ENCODE measurements at regions not wholly inside any gene's neighbourhood (a gene's known extent, or its start where the extent isn't known, plus 50 kb on each side); places are given as distances from the start of the nearest gene placed in this dataset.

DNA sequence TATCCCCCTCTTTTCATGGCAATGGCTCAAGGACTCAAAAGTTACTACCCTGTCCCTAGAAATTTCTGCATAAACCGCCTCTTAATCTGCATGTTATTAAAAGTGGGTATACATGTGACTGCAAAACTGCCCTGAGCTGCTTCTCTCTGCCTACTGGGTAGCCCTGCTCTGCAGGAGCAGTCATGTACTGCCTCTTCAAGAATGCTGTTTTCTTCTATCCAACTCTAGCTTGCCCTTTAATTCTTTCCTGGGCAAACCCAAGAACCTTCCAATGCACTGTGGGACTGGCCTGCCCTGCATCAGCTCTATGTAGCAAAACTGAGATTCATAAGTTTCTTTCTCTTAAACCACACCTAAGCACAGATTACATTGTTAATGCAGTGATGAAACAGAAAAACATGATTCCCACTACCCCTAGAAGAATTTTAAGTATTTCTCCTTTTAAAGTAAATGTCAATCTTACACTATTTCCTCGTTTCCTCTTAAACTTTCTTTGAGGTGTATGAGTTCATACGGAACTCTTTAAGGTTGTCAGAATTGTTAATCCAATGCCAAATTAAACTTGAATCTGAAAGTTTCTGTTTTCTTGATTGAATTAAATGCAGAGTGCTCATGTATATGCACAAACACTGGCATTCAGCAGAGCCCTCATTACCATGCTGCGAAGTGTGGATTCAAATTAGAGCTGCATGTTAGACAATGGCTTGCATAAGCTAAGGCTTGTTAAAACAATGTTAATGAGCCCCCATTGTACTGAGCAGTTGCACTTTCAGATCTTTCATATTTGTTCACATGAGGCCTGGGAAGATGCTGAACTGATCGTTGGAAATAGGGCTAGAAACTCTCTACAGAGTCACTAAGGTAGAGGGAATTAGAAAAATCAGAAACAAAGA lies 669.9 kb upstream of the PCDH20 start:
- DNase-seq (ENCODE audit: low spot score), result no peak

DNA sequence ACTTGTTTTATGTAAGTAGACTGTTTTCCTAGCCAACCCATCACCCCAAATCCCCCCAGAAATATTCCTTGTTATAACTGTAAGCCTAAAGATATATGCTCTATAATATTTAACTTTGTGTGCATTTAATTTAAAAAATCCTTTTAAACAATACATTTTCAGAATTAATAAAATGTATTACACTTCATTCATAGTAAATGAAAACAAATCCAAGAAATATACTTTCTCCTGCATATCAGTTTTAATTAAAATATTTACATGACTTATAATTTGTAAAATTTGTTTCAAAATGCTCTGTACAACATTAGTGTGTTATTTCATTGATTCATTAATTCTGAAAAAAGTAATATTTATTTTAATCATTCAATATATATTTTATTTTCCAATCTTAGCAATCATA lies 669.1 kb upstream of the PCDH20 start:
- no peak for DNase-seq (ENCODE audit: low spot score)

DNA sequence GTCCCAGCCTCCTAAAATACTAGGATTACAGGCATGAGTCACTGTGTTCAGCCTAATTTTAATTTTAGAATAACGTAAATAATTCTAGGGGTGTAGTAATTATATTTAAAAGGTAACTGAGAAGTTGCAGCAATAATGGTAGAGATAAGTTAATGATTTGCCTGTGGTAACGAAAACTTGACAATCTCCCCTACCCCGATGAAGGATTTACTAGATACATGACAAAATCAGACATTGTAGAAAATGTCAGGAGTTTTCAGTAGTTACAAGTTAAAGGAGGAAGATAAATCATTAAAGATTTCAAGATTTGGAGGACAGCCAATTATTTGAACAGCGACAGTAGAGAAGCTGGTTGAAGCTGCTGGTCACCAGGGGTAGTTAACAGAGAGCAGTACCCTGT lies 652.2 kb upstream of the PCDH20 start:
- DNase-seq (ENCODE audit: low spot score), result no peak

DNA sequence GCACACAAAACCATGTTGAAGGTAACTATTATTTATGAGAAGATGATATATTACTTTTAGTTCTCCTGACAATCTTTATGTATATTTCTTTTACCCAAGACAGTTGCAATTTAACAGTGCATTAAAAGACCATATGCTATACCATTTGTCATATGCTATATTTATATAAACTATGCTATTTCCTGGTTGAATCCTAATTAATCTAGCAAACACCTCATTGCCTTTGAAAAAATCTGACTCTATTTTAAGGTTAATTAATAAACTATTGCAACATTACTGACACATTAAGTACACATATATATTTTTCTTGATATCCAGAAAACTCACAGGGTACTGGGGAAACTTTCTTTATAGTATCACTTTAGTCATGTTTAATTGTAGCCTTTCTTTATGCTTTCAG lies 649.4 kb upstream of the PCDH20 start:
- DNase-seq (ENCODE audit: low spot score), result no peak

DNA sequence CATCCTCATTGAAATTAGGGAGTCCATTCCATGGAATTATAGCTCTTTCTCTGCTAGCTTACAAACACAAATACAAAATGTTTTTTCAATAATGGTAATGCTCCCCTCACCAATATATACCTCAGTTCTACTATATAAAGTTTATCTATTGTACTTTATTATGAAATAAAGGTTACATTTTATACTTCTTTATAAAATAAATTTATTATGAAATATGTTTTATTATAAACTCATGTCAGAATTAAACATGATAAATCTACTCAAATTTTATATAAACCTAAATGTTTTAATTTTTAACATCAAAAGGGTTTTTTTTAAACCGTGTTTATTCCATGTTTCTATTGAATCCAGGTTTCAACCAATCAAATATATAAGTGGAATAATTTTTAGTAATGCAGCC lies 646.1 kb upstream of the PCDH20 start:
- no peak for DNase-seq (ENCODE audit: low spot score)

DNA sequence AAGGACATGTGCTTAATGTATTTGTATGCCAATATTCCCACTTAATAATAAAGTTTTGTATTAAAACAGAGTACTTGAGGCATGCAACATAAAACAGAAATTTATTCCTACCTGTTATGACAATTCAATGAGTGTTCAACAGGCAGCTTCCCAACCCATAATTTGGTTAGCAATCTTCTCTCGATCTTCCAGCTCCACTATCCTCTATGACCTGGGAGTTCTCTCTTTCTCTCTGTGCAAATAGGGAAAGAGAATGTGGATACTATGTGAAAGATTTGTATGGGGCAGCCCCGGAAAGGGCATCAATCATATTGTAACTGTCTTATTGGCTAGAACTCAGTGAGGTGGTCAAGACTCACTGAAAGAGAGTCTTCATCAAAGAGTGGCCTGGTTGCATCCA lies 644.9 kb upstream of the PCDH20 start:
- peak; percentile 5 for DNase-seq (ENCODE audit: low spot score)

DNA sequence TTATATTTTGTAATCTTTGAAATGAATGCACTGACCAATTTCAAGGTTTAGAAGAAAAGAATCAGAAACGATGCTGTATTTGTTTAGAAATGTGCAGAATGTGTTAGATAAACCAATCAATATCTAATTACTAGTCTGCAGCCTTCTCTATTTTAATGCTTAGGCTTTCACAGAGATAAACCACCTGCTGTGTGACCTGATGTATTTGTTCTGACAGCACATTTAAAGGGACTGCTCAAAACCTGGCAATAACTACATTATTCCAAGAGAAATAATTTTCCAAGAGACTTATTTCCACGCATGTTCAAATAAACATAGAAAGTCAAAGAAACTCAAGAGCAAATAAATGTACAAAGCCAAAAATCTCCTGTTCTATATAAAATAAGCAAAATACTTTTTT lies 641.6 kb upstream of the PCDH20 start:
- no peak for DNase-seq (ENCODE audit: low spot score)

DNA sequence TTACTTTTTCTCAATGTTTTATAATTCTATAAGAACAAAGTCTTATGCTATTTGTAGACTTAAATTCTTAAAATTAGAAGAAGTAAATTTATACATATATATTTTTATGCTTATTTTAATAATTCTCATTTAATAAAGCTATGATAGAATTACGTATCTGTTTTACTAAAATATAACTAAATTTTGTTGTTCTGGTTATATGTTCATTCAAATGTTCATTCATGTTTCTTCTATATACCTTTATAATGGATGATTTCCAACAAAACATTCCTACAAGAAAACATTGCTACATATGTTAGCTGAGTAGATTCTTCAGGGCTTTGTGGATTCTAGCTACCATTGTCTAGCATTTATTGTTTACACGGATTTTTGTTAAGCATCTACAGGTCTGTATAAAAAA lies 634.3 kb upstream of the PCDH20 start:
- no peak for DNase-seq (ENCODE audit: low spot score)

DNA sequence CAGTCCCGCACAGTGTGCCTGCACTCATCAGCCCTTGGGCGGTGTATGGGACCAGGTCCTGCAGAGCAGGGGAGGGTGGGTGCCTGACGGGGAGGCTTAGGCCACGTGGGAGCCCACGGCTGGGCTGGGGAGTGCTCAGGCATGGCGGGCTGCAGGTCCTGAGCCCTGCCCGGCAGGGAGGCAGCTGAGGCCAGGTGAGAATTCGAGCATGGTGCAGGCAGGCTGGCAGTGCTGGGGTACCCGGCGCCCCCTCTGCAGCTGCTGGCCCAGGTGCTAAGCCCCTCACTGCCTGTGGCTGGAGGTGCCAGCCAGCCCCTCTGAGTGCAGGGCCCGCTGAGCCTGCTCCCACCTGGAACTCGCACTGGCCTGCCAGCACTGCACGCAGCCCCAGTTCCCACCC lies 630.9 kb upstream of the PCDH20 start:
- DNase-seq (ENCODE audit: low spot score), result no peak

DNA sequence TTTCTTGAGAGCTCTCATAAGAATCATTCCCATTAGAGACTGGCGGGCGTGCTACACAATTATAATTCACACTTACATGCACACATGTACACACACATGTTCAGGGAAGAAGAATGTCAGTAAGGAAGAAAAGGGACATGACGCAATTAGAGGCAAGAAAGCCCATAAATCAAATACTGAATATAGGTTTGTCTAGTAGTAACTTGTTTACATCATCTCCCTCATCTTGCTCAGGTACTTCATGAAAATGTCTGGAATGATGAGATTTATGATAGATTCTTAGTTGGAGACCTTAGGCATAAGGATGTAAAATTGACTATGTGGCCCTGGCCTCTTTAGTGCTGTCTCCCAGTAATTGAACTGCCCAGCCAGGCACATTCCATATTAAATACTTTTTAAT lies 628.0 kb upstream of the PCDH20 start:
- no peak for DNase-seq (ENCODE audit: low spot score)

DNA sequence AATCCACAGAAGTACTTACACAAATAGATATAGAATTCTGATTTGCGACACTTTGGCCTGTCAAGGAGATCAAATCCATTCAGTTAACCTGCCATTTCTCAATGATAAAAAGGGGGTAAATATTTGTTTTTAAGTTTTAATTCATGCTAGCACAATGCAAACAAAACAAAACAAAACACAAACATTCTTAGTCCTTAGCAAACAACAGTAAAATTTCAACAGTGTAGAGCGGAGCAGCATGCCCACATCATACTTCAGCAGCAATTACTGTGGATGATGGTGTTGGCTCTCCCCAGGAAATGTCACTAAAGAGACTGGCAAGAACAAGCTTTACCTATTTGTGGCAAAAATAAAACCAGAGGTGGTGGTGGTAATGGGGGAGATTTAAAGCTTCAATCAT lies 625.2 kb upstream of the PCDH20 start:
- no peak for DNase-seq (ENCODE audit: low spot score)

DNA sequence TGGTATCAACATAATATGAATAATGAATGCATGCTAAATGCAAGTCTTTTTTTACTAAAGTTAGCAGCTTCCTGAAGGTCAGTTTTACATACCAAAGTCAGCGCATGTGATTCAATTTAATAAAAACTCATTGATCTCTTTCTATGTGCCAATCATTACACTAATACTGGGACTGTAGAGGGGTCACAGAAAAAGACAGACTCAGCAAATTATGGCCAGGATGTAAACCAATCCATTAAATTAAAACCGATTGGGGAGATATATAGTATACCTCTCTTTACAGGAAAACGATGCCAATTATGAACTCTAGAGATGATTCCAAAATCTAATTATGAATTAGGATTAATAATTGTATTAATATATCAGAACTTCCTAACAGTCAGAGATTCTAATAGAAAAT lies 624.4 kb upstream of the PCDH20 start:
- no peak for DNase-seq (ENCODE audit: low spot score)

DNA sequence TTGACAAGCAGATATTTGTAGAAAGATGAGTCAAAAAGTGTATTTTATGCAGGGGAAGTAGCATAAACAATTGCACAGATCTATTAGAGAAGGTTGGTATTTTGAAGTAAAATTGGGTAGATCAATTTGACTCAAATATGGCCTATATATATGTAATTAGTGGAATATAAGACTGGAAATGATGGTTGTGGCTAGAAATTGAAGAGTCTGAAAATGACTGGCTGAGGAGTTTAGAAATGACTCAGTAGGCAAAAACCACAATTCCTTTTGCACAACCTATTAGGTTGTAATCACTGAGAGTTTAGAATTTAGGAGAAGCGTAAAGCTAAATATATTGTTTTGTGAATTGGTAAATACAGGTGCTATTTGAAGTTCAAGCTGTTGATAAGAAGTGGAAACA lies 622.6 kb upstream of the PCDH20 start:
- no peak for DNase-seq (ENCODE audit: low spot score)

DNA sequence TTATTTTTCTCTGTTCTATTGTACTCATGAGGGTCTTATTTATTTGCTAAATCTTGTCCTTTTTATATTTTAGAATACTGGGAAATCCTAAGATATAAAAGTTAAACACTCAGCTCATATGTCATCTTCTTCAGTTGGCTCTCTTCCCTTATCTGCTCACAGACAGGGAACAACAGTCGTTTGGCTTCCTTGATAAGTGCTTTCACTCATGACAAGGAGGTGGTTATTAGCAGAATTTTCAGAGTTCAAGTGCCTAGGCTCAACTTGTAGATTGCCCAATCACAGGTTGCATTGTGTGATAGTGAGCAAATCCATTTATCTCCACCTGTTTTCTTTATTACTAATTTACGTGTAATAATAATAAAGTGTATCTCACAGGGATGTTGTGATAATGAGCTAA lies 620.3 kb upstream of the PCDH20 start:
- DNase-seq (ENCODE audit: low spot score), result no peak

DNA sequence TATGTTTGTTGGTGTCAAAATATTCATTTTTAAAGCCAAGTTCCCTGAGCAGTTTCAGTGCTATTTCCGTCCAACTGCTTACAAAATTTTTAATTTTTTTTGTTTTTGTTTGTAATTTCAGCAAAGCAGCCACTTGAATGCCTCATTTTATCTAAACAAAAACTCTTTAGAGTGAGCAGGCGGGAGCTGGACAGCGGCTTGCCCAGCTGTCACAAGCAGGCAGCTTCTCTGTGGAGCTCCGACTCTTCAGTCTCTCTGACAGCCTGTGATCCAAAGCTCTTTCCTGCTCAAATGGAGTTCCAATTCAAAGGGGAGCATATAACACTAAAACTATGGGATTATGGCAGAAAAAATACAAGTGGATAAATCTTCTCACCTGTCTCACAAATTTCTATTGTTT lies 618.3 kb upstream of the PCDH20 start:
- no peak for DNase-seq (ENCODE audit: low spot score)

DNA sequence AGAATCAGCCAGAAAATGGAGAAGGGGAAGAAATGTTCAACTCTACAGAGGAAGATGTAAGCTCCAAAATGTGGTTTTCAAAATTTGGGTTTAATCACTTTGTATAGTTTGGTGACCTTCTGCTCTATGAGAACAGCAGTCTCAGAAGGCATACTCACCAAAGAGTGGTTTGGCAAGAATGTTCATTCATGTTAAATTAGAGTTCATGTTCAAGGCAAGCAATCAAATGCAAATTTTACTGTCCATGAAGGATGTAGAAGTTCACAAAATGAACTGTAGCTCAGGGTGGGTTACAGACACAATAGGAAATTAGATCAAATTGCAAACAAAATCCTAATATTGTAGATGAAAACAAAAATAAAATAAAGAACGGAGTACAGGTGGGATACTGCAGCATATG lies 606.7 kb upstream of the PCDH20 start:
- DNase-seq (ENCODE audit: low spot score), result no peak

DNA sequence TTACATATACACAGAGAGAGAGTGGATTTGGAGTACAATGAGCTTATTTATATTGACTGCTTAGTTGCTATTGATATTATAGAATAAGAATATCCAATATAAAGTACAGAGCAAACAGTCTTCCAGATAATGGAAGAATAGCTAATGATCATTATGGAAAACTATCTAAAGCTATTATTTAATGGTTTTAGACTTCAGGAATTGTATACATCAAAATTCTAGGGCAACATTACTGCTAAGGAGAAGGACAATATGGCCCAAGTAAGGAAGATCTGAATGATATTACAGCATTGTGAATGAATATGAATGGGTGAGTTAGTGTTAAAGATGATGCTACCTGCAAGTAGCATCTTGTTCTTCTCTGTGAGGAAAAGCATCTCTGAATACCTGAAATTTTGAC lies 604.2 kb upstream of the PCDH20 start:
- no peak for DNase-seq (ENCODE audit: low spot score)

DNA sequence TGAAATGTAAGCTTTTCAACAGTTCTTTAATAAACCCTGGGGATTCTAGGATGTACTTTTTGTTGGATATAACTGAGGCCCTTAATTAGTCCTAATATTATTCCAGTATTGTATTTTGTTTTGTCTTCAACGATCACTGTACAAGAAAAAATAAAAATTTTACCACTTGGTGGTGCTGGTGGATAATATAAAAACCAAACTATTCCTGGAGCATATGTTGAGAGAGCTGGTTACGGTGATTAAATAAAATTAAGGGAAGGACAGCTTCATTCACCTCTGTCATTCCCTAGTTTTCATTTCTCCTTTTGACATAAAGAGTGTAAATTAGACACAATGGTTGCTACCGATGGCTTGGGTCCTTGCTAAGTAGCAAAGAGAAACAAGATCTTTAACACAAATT lies 598.6 kb upstream of the PCDH20 start:
- peak; percentile 57 for DNase-seq (ENCODE audit: low spot score)

DNA sequence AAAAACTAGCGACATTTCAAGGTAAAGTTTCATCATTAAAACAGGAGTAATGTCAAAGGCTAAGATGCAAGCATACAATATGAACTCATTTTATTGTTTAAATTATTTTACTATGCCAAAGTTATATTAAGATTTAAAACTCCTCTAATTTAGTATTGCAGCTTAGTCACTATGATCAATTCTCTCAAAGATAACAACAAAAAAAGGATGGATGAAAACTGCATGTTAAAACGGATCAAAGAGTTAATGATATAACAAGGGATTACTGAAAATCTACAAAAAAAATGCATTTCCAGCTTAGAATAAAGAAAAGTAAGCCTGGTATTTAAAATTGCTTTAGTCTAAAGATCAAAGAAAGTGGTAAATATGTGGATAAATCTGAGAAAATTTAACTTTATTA lies 587.8 kb upstream of the PCDH20 start:
- DNase-seq (ENCODE audit: low spot score), result no peak

DNA sequence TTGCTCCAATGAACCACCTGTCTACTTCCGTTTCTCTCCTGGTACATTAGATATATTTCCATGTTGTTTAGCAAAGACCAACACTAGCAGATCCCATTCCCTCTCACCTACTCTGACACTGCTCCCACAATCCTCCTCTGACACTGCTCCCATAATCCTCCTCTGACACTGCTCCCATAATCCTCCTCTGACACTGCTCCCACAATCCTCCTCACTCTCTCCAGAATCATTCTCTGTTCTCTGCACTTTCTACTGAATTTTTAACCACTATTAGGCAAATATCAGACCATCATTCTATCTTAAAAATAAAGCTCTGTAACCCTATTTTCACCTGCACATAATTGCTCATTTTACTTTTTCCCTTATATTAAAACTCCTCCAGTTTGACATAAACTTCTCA lies 578.5 kb upstream of the PCDH20 start:
- DNase-seq (ENCODE audit: low spot score), result no peak

DNA sequence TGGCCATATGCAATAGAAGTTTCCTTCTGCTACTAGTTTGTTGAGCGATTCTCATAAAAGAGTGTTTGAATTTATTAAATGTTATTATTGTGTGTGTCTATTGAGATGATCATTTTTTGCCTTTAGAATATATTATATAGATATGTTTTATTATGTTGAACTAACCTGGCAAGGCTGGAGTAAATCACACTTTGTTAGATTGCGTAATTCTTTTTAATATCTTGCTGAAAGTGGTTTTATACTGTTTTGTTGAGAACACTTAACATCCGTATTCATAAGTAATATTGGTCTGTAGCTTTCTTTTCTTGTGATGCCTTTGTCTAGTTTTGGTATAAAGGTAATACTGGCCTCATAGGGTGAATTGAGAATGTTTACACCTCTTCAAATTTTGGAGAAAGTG lies 574.3 kb upstream of the PCDH20 start:
- no peak for DNase-seq (ENCODE audit: low spot score)

DNA sequence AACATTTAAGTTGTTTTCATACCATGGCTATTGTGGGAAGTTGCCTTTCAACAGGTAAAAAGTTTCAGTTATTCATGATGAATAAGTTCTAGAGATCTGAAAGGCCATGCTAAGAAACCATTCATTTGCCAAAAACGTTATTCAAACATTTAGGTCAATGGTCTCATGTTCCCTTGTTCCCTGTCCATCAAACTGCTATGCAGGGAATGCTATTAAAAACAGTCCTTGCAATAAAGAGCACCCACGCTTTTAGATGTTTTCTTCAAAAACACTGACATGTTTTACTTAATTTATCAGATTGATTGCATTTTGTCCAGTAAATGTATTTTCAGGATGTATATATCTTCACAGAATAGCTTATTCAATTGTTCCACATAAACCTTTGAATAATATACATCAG lies 573.2 kb upstream of the PCDH20 start:
- no peak for DNase-seq (ENCODE audit: low spot score)

DNA sequence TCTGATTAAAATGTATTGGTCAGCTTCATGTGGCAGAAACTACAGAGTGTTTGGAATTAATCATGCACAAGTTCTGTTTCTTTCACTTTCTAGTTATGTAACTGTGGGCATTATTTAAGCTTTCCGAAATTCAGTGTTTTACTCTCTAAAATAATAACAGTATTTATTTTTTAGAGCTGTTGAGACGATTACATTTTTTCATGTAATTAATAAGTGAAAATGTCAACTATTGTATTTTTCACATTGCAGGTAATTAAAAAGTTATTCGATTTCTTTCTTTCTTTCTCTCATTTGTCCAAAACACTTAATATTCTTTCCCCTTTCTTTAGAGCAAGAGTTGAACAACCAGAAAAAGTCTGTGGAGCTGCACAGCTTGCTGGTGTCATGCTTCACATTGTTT lies 559.4 kb upstream of the PCDH20 start:
- no peak for DNase-seq (ENCODE audit: low spot score)

DNA sequence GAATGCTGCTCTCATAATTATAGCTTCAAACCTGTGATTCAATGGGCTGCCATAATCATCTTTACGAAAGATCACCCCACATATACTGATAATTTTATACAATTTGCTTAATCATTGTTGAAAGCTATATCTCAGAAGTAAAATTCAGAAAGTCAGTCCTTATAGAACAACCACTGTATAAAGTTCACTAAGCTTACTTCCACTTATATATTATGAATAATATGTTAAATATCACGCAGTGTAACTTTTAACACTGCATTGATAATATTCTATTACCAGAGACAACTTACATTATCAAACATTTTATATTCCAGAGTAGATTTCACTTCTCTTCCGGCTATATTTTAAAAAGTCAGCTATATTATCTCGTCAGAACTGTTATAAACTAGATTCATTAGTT lies 550.1 kb upstream of the PCDH20 start:
- DNase-seq (ENCODE audit: low spot score), result no peak

Data from SK-N-DZ (cell line).